ENCODE measurements at regions not wholly inside any gene's neighbourhood (a gene's known extent, or its start where the extent isn't known, plus 50 kb on each side); places are given as distances from the start of the nearest gene placed in this dataset.

DNA sequence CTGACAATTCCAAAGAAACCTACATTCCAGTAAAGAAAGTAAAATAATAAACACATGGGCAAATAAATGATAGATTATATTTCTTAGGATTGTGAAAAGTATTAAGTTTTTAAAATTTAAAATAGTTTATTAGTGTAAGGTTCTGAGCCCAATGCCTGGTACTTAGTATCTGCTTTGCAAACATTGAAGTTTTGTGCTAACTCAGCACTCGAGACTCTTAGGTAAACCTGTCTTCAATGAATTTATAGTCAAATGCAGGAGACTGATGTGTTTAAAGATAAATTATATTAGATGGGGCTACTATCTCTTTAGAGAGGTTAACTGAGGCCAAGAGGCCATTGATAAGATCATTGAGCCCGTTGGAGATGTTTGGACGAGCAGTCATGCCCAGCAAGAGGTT is 138.3 kb upstream of the SALL1 start:
- ChIA-PET CTCF (interaction anchor here (1.0 kb wide), 1 partner anchor 483 kb away, joined by 3 read pairs; no protein-coding TSS in a partner anchor), POLR2A (no interaction called here)
- H3K9me3 ChIP-seq (ENCODE audit: control insufficient read depth, insufficient read depth, low read length): no peaks in the 10 kb centered on the region
- DNase-seq (ENCODE audit: low read depth, low spot score): no peak
- no peak overlapping the region for H3K4me3 ChIP-seq (ENCODE audit: low read depth, low read length)
- TF ChIP-seq, protein P1, sequence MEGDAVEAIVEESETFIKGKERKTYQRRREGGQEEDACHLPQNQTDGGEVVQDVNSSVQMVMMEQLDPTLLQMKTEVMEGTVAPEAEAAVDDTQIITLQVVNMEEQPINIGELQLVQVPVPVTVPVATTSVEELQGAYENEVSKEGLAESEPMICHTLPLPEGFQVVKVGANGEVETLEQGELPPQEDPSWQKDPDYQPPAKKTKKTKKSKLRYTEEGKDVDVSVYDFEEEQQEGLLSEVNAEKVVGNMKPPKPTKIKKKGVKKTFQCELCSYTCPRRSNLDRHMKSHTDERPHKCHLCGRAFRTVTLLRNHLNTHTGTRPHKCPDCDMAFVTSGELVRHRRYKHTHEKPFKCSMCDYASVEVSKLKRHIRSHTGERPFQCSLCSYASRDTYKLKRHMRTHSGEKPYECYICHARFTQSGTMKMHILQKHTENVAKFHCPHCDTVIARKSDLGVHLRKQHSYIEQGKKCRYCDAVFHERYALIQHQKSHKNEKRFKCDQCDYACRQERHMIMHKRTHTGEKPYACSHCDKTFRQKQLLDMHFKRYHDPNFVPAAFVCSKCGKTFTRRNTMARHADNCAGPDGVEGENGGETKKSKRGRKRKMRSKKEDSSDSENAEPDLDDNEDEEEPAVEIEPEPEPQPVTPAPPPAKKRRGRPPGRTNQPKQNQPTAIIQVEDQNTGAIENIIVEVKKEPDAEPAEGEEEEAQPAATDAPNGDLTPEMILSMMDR (IDR thresholded peaks at IDR 0.05; ENCODE audit: low read depth, low read length): no peak
- H3K27me3 ChIP-seq (ENCODE audit: control insufficient read depth, insufficient read depth, low read length): peaks cover 3% of the 10 kb centered on the region
- no peak overlapping the region for H3K27ac ChIP-seq (ENCODE audit: low read depth, low read length)

DNA sequence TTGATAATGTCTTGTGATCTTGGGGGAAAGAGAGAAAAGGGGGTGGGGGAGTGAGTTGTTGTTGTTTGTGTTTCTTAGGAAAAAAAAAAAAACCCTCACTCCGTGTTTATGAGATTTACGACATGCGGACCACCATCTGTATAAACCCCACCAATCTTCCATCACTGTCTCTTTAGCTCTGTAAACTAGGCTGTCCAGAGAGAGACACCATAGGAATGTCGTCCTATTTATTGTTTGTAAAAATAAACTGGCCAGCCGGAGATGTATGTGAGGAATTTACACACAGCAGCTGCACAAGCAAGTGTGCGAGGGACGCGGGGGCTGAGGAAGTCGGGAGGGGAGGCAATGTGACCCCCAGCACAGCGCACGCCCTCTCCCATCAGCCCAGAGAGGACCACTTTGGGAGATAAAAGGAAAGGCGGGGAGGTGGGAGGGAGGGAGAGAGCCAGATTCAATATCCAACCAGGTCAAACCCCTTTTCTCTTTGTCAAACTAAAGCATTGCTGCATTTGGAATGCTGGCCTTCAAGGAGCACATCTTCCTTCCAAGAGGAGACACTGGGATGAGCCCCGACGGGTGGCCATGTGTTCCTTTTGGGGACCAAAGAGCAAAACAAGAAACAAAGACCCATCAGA is 136.2 kb upstream of the SALL1 start:
- Histone ChIP-seq H3K4me3 (ENCODE audit: low read depth, low read length) (no peak overlapping the region), H3K27me3 (ENCODE audit: control insufficient read depth, insufficient read depth, low read length) (peaks cover 3% of the 10 kb centered on the region), H3K27ac (ENCODE audit: low read depth, low read length) (no peak overlapping the region), H3K9me3 (ENCODE audit: control insufficient read depth, insufficient read depth, low read length) (no peaks in the 10 kb centered on the region)
- TF ChIP-seq, protein P1 (IDR thresholded peaks at IDR 0.05; ENCODE audit: low read depth, low read length): no peak
- no peak for DNase-seq (ENCODE audit: low read depth, low spot score)
- POLR2A ChIA-PET: no interaction called here
- CTCF ChIA-PET: no interaction called here

DNA sequence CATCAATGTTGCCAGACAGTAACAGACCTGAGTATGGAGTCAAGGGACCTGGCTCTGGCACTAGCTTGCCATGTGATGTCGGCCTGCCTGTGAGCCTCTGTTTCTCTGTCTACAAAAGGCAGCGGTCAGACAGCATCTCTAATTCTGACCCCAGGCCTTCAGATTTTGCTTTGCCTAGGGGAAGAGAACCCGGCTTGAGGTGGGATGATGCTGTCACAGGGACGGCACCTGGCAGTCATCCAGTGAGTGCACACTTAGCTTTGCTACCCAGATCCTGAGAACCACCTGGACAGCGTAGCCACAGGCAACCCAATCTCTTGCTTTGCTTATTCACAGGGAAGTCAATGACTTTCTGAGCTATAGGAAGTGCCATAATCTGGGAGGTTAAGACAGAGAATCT is 135.2 kb upstream of the SALL1 start:
- TF ChIP-seq, protein P1 (IDR thresholded peaks at IDR 0.05; ENCODE audit: low read depth, low read length): no peak
- POLR2A ChIA-PET: no interaction called here

DNA sequence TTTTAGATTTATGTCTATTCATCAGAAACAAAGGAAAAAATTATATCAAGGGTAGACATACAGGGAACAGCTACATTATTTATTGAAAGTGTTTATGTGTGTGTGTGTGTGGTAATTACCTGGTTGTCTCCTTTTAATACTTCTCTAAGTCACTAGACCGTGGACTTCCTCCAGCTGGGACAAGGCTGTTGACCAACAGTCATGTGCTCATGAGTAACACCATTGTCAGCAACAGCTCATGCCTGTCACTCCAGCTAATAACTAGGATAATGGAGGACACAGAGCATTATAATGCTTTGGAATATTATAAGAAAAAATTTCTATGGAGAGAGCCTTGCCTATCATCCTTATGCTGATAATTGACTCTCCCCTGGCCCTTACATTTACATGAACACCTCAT is 125.3 kb upstream of the SALL1 start:
- Histone ChIP-seq H3K27ac (ENCODE audit: low read depth, low read length) (no peak overlapping the region), H3K9me3 (ENCODE audit: control insufficient read depth, insufficient read depth, low read length) (no peaks in the 10 kb centered on the region), H3K4me3 (ENCODE audit: low read depth, low read length) (no peak overlapping the region), H3K27me3 (ENCODE audit: control insufficient read depth, insufficient read depth, low read length) (no peaks in the 10 kb centered on the region)
- ChIA-PET POLR2A (no interaction called here), CTCF (no interaction called here)
- TF ChIP-seq, protein P1 (IDR thresholded peaks at IDR 0.05; ENCODE audit: low read depth, low read length): no peak
- DNase-seq (ENCODE audit: low read depth, low spot score): no peak

More for the DNA sequence above, 135.2 kb upstream of the SALL1 start:
- Histone ChIP-seq H3K4me3 (ENCODE audit: low read depth, low read length) (no peak overlapping the region), H3K27me3 (ENCODE audit: control insufficient read depth, insufficient read depth, low read length) (peaks cover 3% of the 10 kb centered on the region), H3K9me3 (ENCODE audit: control insufficient read depth, insufficient read depth, low read length) (no peaks in the 10 kb centered on the region), H3K27ac (ENCODE audit: low read depth, low read length) (no peak overlapping the region)
- CTCF ChIA-PET: no interaction called here
- DNase-seq (ENCODE audit: low read depth, low spot score): no peak

DNA sequence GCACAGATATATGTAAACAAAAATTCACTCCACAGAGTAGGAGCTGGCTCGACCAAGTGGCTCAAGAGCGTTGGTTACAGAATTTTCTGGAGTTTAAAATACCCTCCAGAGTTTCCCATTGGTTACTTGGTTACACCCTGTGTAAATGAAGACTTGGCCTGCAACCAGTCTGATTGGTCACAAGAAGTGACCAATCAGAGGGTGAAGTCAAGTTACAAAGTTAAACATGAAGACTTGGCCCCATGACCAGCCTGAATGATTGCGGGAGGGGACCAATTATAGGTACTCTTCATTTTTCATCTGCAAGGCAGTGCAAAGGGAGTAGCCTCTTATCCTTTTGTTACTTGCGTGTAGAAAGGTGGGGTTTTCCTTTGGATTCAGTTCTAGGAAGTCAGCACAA is 121.3 kb upstream of the SALL1 start:
- POLR2A ChIA-PET: no interaction called here
- CTCF ChIA-PET: no interaction called here
- TF ChIP-seq, protein P1 (IDR thresholded peaks at IDR 0.05; ENCODE audit: low read depth, low read length): no peak

More for the DNA sequence above, 121.3 kb upstream of the SALL1 start:
- DNase-seq (ENCODE audit: low read depth, low spot score): no peak
- no peak overlapping the region for H3K27ac ChIP-seq (ENCODE audit: low read depth, low read length)
- no peak overlapping the region for H3K4me3 ChIP-seq (ENCODE audit: low read depth, low read length)
- no peaks in the 10 kb centered on the region for H3K27me3 ChIP-seq (ENCODE audit: control insufficient read depth, insufficient read depth, low read length)
- H3K9me3 ChIP-seq (ENCODE audit: control insufficient read depth, insufficient read depth, low read length): no peaks in the 10 kb centered on the region
